HL-60 (cell line): ENCODE measurements at regions not wholly inside any gene's neighbourhood (a gene's known extent, or its start where the extent isn't known, plus 50 kb on each side); places are given as distances from the start of the nearest gene placed in this dataset.

Experiments
- CTCF ChIP-seq: IDR thresholded peaks from one replicate; pipeline ENCODE4 v1.5.1; 2011; ENCODE audit warnings: low read length, control low read depth, inconsistent platforms; ENCODE audit not compliant: insufficient read depth
- GABPA ChIP-seq: IDR thresholded peaks from 2 replicates; pipeline ENCODE4 v1.6.1; 2012; ENCODE audit warnings: low read depth
- POLR2AphosphoS5 ChIP-seq: IDR thresholded peaks from 2 replicates; pipeline ENCODE4 v1.6.1; 2012; ENCODE audit warnings: low read depth
- REST ChIP-seq: IDR thresholded peaks from 2 replicates; pipeline ENCODE4 v1.6.1; 2012; ENCODE audit warnings: low read depth; ENCODE audit not compliant: insufficient replicate concordance

- TF ChIP-seq CTCF, result no peak
- TF ChIP-seq POLR2AphosphoS5, result no peak
- TF ChIP-seq REST, result no peak
- no peak for TF ChIP-seq GABPA
Observed at GRCh38 chr1:102640312-102640711, 468.0 kb downstream of the COL11A1 start.
